ENCODE measurements at regions not wholly inside any gene's neighbourhood (a gene's known extent, or its start where the extent isn't known, plus 50 kb on each side); places are given as distances from the start of the nearest gene placed in this dataset.

- intact Hi-C loops (cut with DNase I) = no loop called here
- Histone ChIP-seq H3K27ac (no peak overlapping the region), H3K36me3 (replicated peaks in 1 of 2) (no peaks in the 10 kb centered on the region), H3K9me3 (replicated peaks in 1 of 3) (no peaks in the 10 kb centered on the region), H3K4me1 (replicated peaks in 1 of 2) (peaks cover 0 to 6% of the 10 kb centered on the region in 2 donors), H3K27me3 (no peaks in the 10 kb centered on the region), H3K4me3 (no peak overlapping the region)
- 59 to 93% (median 77%) methylated on average over 3 of the region's 3 CpGs for WGBS, 4 donors
- TF ChIP-seq, protein P1, sequence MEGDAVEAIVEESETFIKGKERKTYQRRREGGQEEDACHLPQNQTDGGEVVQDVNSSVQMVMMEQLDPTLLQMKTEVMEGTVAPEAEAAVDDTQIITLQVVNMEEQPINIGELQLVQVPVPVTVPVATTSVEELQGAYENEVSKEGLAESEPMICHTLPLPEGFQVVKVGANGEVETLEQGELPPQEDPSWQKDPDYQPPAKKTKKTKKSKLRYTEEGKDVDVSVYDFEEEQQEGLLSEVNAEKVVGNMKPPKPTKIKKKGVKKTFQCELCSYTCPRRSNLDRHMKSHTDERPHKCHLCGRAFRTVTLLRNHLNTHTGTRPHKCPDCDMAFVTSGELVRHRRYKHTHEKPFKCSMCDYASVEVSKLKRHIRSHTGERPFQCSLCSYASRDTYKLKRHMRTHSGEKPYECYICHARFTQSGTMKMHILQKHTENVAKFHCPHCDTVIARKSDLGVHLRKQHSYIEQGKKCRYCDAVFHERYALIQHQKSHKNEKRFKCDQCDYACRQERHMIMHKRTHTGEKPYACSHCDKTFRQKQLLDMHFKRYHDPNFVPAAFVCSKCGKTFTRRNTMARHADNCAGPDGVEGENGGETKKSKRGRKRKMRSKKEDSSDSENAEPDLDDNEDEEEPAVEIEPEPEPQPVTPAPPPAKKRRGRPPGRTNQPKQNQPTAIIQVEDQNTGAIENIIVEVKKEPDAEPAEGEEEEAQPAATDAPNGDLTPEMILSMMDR (IDR thresholded peaks at IDR 0.05) = no peak
- TF ChIP-seq POLR2A (IDR thresholded peaks at IDR 0.05) = no peak
- DNase-seq = no peak
Observed at GRCh38 chr3:117160176-117160575, 450.6 kb downstream of the TUSC7 start.

GRCh38 chr3:117161816-117162215, 452.2 kb downstream of the TUSC7 start:
- intact Hi-C loops (cut with DNase I) = no loop called here
- 43 to 100% (median 89%) methylated on average over 1 of the region's 1 CpG for WGBS, 4 donors
- peaks cover 0 to 6% of the 10 kb centered on the region in 2 donors for H3K4me1 ChIP-seq (replicated peaks in 1 of 2)
- H3K4me3 ChIP-seq = no peak overlapping the region
- DNase-seq = no peak
- H3K27ac ChIP-seq = no peak overlapping the region
- H3K27me3 ChIP-seq = no peaks in the 10 kb centered on the region
- TF ChIP-seq, protein P1 (IDR thresholded peaks at IDR 0.05) = no peak
- TF ChIP-seq POLR2A (IDR thresholded peaks at IDR 0.05) = no peak
- H3K36me3 ChIP-seq (replicated peaks in 1 of 2) = no peaks in the 10 kb centered on the region
- H3K9me3 ChIP-seq (replicated peaks in 1 of 3) = no peaks in the 10 kb centered on the region

DNA sequence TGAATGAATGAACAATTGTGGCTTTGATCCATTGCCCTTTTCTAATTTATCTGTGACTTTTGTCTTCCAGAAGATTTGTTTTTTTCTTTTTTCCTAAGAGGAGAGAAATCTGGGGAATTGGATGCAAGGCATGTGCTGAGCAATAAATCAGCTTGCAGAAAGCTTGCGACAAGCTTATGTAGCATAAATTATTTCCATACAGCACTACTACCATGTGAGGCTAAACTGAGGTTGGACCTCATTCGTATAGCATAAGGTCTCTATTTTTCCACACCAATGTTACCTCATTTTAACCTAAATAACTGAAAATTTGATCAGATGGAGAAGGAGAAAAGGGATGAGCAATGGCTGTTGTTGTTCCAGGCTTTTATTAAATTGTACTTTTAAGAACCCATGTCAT, 455.6 kb downstream of the TUSC7 start:
- Histone ChIP-seq H3K4me3 (no peak overlapping the region), H3K27ac (no peak overlapping the region), H3K27me3 (no peaks in the 10 kb centered on the region), H3K9me3 (replicated peaks in 1 of 3) (no peaks in the 10 kb centered on the region), H3K4me1 (replicated peaks in 1 of 2) (no peaks in the 10 kb centered on the region), H3K36me3 (replicated peaks in 1 of 2) (no peaks in the 10 kb centered on the region)
- 84 to 90% (median 86%) methylated on average over 2 of the region's 2 CpGs for WGBS, 4 donors
- intact Hi-C loops (cut with DNase I) = no loop called here
- DNase-seq = no peak
- TF ChIP-seq, protein P1 (IDR thresholded peaks at IDR 0.05) = no peak
- TF ChIP-seq POLR2A (IDR thresholded peaks at IDR 0.05) = no peak

DNA sequence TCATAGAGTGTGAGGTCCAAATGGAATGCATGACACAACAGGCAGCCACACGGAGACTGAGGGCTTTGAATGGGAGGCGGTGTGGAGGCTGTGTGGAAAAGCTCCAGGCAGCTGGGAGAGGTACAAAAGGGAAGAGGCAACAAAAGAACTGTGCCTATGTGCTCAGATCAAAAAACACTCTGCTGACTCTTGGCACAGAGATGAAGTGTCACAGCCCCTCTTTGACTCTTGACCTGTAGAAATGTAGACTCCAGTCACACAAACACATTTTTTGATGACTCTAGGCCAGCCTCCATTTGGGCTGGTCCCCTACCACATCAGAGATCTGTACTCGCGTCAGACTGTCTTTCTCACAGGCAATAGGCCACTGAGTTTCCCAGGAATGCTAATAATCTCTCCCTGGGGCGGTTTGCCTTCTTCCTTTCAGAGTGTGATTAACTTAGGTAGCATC, 456.0 kb downstream of the TUSC7 start:
- H3K27me3 ChIP-seq = no peaks in the 10 kb centered on the region
- no peaks in the 10 kb centered on the region for H3K36me3 ChIP-seq (replicated peaks in 1 of 2)
- no peak overlapping the region for H3K4me3 ChIP-seq
- no peak overlapping the region for H3K27ac ChIP-seq
- intact Hi-C loops (cut with DNase I) = no loop called here
- no peaks in the 10 kb centered on the region for H3K9me3 ChIP-seq (replicated peaks in 1 of 3)
- H3K4me1 ChIP-seq (replicated peaks in 1 of 2) = no peaks in the 10 kb centered on the region
- WGBS, 4 donors = 83 to 92% (median 89%) methylated on average over 5 of the region's 5 CpGs
- DNase-seq = no peak
- TF ChIP-seq, protein P1 (IDR thresholded peaks at IDR 0.05) = no peak
- no peak for TF ChIP-seq POLR2A (IDR thresholded peaks at IDR 0.05)

Data from adrenal gland (tissue), 9 donors.